ENCODE measurements at regions not wholly inside any gene's neighbourhood (a gene's known extent, or its start where the extent isn't known, plus 50 kb on each side); places are given as distances from the start of the nearest gene placed in this dataset.

DNA sequence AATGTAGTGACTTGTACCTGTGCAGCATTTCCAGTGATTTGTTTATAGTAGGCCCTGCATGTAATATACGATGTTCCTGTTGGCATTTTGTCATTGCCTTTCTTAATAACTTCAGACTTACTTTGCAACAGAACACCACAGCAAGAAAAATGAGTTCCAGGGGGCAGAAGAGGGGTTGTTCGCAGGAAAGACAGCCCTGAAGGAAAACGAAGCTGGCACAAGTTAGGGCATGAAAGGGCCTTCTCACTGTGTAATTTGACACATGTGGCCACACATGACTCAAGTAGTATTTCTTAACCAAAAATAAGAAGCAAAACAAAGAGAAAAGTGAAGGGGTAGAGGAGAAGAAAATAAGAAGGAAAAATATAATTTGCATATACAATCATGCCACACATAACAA, 265.8 kb upstream of the SMIM31 start:
- Histone ChIP-seq H3K36me3 (ENCODE audit: control insufficient read depth, insufficient read depth, low read length, severe bottlenecking) (no peaks in the 10 kb centered on the region), H3K9me3 (ENCODE audit: control insufficient read depth, low read length) (no peaks in the 10 kb centered on the region), H3K9ac (ENCODE audit: low read length) (no peak overlapping the region), H3K4me3 (ENCODE audit: low read length) (no peak overlapping the region), H3K27me3 (replicated peaks; ENCODE audit: control insufficient read depth, insufficient read depth, low read length) (no peaks in the 10 kb centered on the region), H3K4me1 (ENCODE audit: control insufficient read depth, insufficient read depth, low read length) (no peaks in the 10 kb centered on the region)
- no peak for DNase-seq (ENCODE audit: low read depth)

- no peaks in the 10 kb centered on the region for H3K36me3 ChIP-seq (ENCODE audit: control insufficient read depth, insufficient read depth, low read length, severe bottlenecking)
- no peaks in the 10 kb centered on the region for H3K9me3 ChIP-seq (ENCODE audit: control insufficient read depth, low read length)
- H3K4me3 ChIP-seq (ENCODE audit: low read length) = no peak overlapping the region
- H3K4me1 ChIP-seq (ENCODE audit: control insufficient read depth, insufficient read depth, low read length) = no peaks in the 10 kb centered on the region
- H3K9ac ChIP-seq (ENCODE audit: low read length) = no peak overlapping the region
- DNase-seq (ENCODE audit: low read depth) = no peak
- no peaks in the 10 kb centered on the region for H3K27me3 ChIP-seq (replicated peaks; ENCODE audit: control insufficient read depth, insufficient read depth, low read length)
Measured at GRCh38 chr4:164501074-164501473, 252.9 kb upstream of the SMIM31 start.

- no peaks in the 10 kb centered on the region for H3K9me3 ChIP-seq (ENCODE audit: control insufficient read depth, low read length)
- no peaks in the 10 kb centered on the region for H3K27me3 ChIP-seq (replicated peaks; ENCODE audit: control insufficient read depth, insufficient read depth, low read length)
- peaks cover 6% of the 10 kb centered on the region for H3K4me1 ChIP-seq (ENCODE audit: control insufficient read depth, insufficient read depth, low read length)
- no peak overlapping the region for H3K9ac ChIP-seq (ENCODE audit: low read length)
- H3K36me3 ChIP-seq (ENCODE audit: control insufficient read depth, insufficient read depth, low read length, severe bottlenecking) = no peaks in the 10 kb centered on the region
- DNase-seq (ENCODE audit: low read depth) = no peak
- no peak overlapping the region for H3K4me3 ChIP-seq (ENCODE audit: low read length)
Measured at GRCh38 chr4:164503874-164504273, 250.1 kb upstream of the SMIM31 start.

DNA sequence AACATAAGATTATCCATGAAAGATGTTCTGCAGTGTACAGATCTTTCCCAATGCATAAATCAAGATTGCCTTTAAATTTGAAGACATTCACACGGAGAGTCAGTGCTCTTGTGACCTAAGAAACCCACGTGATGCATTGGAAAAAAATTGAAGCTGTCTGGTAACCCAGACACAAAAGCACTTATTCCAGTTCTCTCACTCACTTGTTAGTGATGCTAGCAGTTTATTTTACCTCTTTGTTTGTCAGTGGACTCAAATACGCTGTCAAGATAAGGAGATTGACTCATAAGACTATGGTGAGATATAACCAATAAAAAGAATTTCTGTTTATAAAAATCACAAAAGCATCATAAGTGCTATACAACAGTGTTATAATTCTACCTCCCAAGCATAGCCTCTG, 245.8 kb upstream of the SMIM31 start:
- no peak for DNase-seq (ENCODE audit: low read depth)
- Histone ChIP-seq H3K4me1 (ENCODE audit: control insufficient read depth, insufficient read depth, low read length) (peaks cover 10% of the 10 kb centered on the region), H3K9ac (ENCODE audit: low read length) (no peak overlapping the region), H3K9me3 (ENCODE audit: control insufficient read depth, low read length) (no peaks in the 10 kb centered on the region), H3K36me3 (ENCODE audit: control insufficient read depth, insufficient read depth, low read length, severe bottlenecking) (no peaks in the 10 kb centered on the region), H3K27me3 (replicated peaks; ENCODE audit: control insufficient read depth, insufficient read depth, low read length) (no peaks in the 10 kb centered on the region), H3K4me3 (ENCODE audit: low read length) (no peak overlapping the region)

DNA sequence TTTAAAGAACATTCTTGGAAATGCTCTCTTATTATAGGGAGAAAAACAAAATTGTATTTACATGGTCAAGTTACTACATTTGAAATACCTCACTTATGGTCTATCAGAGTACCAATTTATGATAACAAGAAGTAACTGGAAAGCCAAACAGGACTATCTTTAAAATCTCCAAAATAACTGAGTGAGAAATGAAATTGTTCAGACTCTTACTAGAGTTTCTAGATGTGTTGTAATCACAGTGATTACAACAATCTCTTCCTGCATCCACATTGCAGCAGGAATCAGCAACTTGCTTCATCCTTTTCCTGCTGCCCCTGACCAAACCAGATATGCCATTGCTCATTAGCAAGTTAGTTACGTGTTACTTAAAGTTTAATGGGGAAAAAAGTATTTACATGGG, 245.2 kb upstream of the SMIM31 start:
- no peak for DNase-seq (ENCODE audit: low read depth)
- H3K27me3 ChIP-seq (replicated peaks; ENCODE audit: control insufficient read depth, insufficient read depth, low read length) = no peaks in the 10 kb centered on the region
- no peaks in the 10 kb centered on the region for H3K9me3 ChIP-seq (ENCODE audit: control insufficient read depth, low read length)
- H3K9ac ChIP-seq (ENCODE audit: low read length) = no peak overlapping the region
- H3K36me3 ChIP-seq (ENCODE audit: control insufficient read depth, insufficient read depth, low read length, severe bottlenecking) = no peaks in the 10 kb centered on the region
- peaks cover 10% of the 10 kb centered on the region for H3K4me1 ChIP-seq (ENCODE audit: control insufficient read depth, insufficient read depth, low read length)
- H3K4me3 ChIP-seq (ENCODE audit: low read length) = no peak overlapping the region

- no peaks in the 10 kb centered on the region for H3K9me3 ChIP-seq (ENCODE audit: control insufficient read depth, low read length)
- no peak for DNase-seq (ENCODE audit: low read depth)
- no peaks in the 10 kb centered on the region for H3K36me3 ChIP-seq (ENCODE audit: control insufficient read depth, insufficient read depth, low read length, severe bottlenecking)
- H3K27me3 ChIP-seq (replicated peaks; ENCODE audit: control insufficient read depth, insufficient read depth, low read length) = no peaks in the 10 kb centered on the region
- H3K9ac ChIP-seq (ENCODE audit: low read length) = no peak overlapping the region
- H3K4me3 ChIP-seq (ENCODE audit: low read length) = no peak overlapping the region
- H3K4me1 ChIP-seq (ENCODE audit: control insufficient read depth, insufficient read depth, low read length) = peaks cover 10% of the 10 kb centered on the region
Measured at GRCh38 chr4:164509951-164510350, 244.0 kb upstream of the SMIM31 start.

- Histone ChIP-seq H3K9me3 (ENCODE audit: control insufficient read depth, low read length) (peaks cover 3% of the 10 kb centered on the region), H3K36me3 (ENCODE audit: control insufficient read depth, insufficient read depth, low read length, severe bottlenecking) (no peaks in the 10 kb centered on the region), H3K27me3 (replicated peaks; ENCODE audit: control insufficient read depth, insufficient read depth, low read length) (no peaks in the 10 kb centered on the region), H3K4me1 (ENCODE audit: control insufficient read depth, insufficient read depth, low read length) (peaks cover 10% of the 10 kb centered on the region), H3K4me3 (ENCODE audit: low read length) (no peak overlapping the region), H3K9ac (ENCODE audit: low read length) (no peak overlapping the region)
- no peak for DNase-seq (ENCODE audit: low read depth)
Measured at GRCh38 chr4:164512124-164512523, 241.8 kb upstream of the SMIM31 start.

- no peaks in the 10 kb centered on the region for H3K36me3 ChIP-seq (ENCODE audit: control insufficient read depth, insufficient read depth, low read length, severe bottlenecking)
- DNase-seq (ENCODE audit: low read depth) = no peak
- H3K4me1 ChIP-seq (ENCODE audit: control insufficient read depth, insufficient read depth, low read length) = no peaks in the 10 kb centered on the region
- no peaks in the 10 kb centered on the region for H3K27me3 ChIP-seq (replicated peaks; ENCODE audit: control insufficient read depth, insufficient read depth, low read length)
- H3K9me3 ChIP-seq (ENCODE audit: control insufficient read depth, low read length) = peaks cover 7% of the 10 kb centered on the region
- H3K9ac ChIP-seq (ENCODE audit: low read length) = no peak overlapping the region
- no peak overlapping the region for H3K4me3 ChIP-seq (ENCODE audit: low read length)
Measured at GRCh38 chr4:164514765-164515164, 239.2 kb upstream of the SMIM31 start.

- Histone ChIP-seq H3K27me3 (replicated peaks; ENCODE audit: control insufficient read depth, insufficient read depth, low read length) (no peaks in the 10 kb centered on the region), H3K4me1 (ENCODE audit: control insufficient read depth, insufficient read depth, low read length) (no peaks in the 10 kb centered on the region), H3K9me3 (ENCODE audit: control insufficient read depth, low read length) (no peaks in the 10 kb centered on the region), H3K36me3 (ENCODE audit: control insufficient read depth, insufficient read depth, low read length, severe bottlenecking) (no peaks in the 10 kb centered on the region), H3K9ac (ENCODE audit: low read length) (no peak overlapping the region), H3K4me3 (ENCODE audit: low read length) (no peak overlapping the region)
- no peak for DNase-seq (ENCODE audit: low read depth)
Measured at GRCh38 chr4:164524789-164525188, 229.1 kb upstream of the SMIM31 start.

- Histone ChIP-seq H3K9ac (ENCODE audit: low read length) (no peak overlapping the region), H3K36me3 (ENCODE audit: control insufficient read depth, insufficient read depth, low read length, severe bottlenecking) (no peaks in the 10 kb centered on the region), H3K4me1 (ENCODE audit: control insufficient read depth, insufficient read depth, low read length) (no peaks in the 10 kb centered on the region), H3K4me3 (ENCODE audit: low read length) (no peak overlapping the region), H3K27me3 (replicated peaks; ENCODE audit: control insufficient read depth, insufficient read depth, low read length) (no peaks in the 10 kb centered on the region), H3K9me3 (ENCODE audit: control insufficient read depth, low read length) (no peaks in the 10 kb centered on the region)
- DNase-seq (ENCODE audit: low read depth) = no peak
Measured at GRCh38 chr4:164526933-164527583, 226.9 kb upstream of the SMIM31 start.

- Histone ChIP-seq H3K9me3 (ENCODE audit: control insufficient read depth, low read length) (no peaks in the 10 kb centered on the region), H3K27me3 (replicated peaks; ENCODE audit: control insufficient read depth, insufficient read depth, low read length) (no peaks in the 10 kb centered on the region), H3K9ac (ENCODE audit: low read length) (no peak overlapping the region), H3K4me1 (ENCODE audit: control insufficient read depth, insufficient read depth, low read length) (no peaks in the 10 kb centered on the region), H3K36me3 (ENCODE audit: control insufficient read depth, insufficient read depth, low read length, severe bottlenecking) (no peaks in the 10 kb centered on the region), H3K4me3 (ENCODE audit: low read length) (no peak overlapping the region)
- DNase-seq (ENCODE audit: low read depth) = no peak
Measured at GRCh38 chr4:164529058-164529457, 224.9 kb upstream of the SMIM31 start.

DNA sequence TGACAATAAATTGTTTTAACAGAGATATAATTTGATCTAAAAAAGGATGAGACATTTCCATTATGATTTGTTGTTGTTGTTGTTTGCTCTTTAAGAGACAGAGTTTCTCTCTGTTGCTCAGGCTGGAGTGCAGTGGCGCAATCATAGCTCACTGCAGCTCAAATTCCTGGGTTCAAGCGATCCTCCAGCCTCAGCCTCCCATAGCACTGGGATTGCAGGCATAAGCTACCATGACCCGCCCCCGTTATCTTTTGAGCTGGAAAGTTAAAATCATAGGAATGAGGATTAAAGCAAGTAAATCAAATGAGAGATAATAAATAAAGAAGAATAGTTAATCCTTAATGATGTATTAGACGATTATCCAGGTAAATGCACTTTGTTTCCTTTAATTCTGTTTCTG, 224.4 kb upstream of the SMIM31 start:
- Histone ChIP-seq H3K9me3 (ENCODE audit: control insufficient read depth, low read length) (no peaks in the 10 kb centered on the region), H3K4me3 (ENCODE audit: low read length) (no peak overlapping the region), H3K36me3 (ENCODE audit: control insufficient read depth, insufficient read depth, low read length, severe bottlenecking) (no peaks in the 10 kb centered on the region), H3K27me3 (replicated peaks; ENCODE audit: control insufficient read depth, insufficient read depth, low read length) (no peaks in the 10 kb centered on the region), H3K4me1 (ENCODE audit: control insufficient read depth, insufficient read depth, low read length) (no peaks in the 10 kb centered on the region), H3K9ac (ENCODE audit: low read length) (no peak overlapping the region)
- no peak for DNase-seq (ENCODE audit: low read depth)

Data from adipocyte (in vitro differentiated cells).